ENCODE measurements at regions not wholly inside any gene's neighbourhood (a gene's known extent, or its start where the extent isn't known, plus 50 kb on each side); places are given as distances from the start of the nearest gene placed in this dataset.

DNA sequence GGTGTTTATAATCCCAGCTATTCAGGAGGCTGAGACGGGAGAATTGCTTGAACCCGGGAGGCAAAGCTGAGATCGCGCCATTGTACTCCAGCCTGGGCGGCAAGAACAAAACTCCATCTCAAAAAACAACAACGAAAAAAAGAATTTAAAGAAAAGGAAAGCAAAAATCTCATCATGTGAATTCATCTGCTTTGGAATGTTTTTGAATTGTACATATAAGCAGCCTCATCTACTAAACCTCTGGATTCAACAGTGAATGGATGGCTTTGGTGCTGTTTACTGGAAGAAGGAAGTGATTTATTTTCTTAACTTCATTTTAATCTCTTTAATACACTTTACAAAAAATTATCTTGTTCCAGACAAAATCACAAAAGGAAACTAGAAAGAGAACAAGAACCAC, 51.8 kb upstream of the PNRC1 start:
- no peak for DNase-seq (ENCODE audit: low read depth)

DNA sequence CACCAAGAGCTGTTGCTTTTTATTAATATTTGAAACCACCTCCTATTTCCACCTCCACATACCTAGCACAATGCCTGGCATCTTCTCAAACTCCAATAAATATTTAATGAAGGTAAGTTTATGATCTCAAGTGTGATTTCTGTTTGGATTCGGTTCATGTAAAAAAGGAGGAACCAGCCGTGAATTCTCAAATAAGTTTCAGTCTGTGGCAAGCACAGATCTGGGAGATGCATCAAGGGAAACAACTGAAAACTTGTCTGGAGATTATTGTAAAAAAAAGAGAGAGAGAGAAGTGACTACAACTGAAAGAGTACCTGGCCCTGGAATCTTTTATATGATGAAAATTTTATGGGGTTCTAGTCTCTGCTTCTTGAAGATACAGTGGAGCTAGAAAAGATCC, 52.8 kb upstream of the PNRC1 start:
- DNase-seq (ENCODE audit: low read depth): no peak

DNA sequence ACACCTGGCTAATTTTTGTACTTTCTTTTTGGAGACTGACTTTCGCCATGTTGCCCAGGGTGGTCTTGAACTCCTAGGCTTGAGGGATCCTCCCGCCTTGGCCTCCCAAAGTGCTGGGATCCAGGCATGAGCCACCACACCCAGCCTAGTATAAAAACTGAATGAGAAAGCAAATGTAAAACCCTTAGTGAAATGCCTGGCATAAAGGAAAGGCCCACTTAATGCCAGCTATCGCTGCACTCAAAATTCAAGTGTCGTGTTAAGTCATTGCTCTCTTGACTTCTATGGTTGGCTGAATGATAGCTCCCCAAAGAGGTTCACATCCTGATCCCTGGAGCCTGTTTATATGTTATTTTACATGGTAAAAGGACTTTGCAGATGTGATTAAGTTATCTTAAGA, 54.4 kb upstream of the PNRC1 start:
- no peak for DNase-seq (ENCODE audit: low read depth)

DNA sequence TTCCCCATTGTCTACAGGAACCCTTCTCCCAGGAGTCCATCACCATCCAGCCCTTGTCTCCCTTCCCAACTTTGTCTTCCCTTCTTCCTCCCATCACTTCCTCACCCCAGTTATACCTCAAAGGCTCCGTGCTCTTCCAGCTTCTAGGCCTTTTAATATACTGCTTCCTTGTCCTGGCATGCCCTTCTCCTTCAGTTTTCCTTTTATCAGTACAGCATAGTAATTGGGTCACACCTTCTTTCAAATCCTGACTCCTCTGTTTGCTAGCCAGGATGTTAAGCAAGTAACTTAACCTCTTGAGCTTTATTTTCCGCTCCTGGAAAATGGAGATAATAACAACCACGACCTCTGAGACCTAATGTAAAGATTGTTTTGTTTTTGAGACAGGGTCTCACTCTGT, 54.9 kb upstream of the PNRC1 start:
- DNase-seq (ENCODE audit: low read depth): no peak

DNA sequence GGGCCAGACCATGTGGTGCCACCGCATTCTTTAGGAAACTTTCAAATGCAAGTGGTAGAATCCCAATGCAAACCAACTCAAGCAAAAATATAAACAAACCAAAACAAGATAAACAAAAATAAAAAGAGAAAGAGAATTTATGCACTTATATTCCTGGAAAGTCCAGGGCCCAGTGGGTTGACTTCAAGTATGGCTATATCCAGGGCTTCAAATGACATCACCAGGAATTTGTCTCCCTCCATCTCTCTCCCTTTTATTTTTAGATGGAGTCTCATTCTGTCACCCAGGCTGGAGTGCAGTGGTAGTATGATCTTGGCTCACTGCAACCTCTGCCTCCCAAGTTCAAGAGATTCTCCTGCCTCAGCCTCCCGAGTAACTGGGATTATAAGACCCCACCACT, 56.1 kb upstream of the PNRC1 start:
- DNase-seq (ENCODE audit: low read depth): no peak

DNA sequence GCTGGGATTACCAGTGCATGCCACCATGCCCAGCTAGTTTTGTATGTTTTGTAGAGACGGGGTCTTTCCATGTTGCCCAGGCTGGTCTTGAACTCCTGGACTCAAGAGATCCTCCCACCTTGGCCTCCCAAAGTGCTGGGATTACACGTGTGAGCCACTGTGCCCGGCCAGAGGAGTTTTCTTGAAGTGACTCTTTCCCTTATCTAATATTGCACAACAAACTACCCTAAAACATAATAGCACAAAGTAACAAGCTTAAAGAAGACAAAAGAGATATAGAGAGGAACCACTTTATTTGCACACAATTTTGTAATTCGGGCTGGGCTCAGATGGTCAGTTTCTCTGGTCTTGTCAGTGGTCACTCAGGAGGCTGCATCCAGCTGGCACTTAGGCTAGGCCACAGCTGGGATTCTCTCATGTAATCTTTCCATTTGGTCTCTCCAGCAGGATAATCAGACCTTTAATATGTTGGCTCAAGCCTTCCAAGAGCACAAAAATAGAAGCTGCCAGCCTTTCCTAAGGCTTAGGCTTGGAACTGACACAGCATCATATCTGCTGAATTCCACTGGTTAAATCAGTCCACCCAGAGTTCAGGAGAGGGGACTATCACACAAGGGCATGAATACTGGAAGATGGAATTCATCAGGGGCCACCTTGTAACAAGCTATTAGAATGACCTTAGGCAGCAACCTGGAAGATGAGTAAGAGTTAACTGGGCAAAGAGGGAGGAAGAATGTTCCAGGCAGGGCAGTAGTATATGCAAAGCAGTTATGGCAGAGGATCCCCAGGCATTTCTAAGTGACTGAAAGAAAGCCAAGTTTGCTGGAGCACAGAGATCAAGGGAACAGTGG, 56.7 kb upstream of the PNRC1 start:
- DNase-seq (ENCODE audit: low read depth): no peak

DNA sequence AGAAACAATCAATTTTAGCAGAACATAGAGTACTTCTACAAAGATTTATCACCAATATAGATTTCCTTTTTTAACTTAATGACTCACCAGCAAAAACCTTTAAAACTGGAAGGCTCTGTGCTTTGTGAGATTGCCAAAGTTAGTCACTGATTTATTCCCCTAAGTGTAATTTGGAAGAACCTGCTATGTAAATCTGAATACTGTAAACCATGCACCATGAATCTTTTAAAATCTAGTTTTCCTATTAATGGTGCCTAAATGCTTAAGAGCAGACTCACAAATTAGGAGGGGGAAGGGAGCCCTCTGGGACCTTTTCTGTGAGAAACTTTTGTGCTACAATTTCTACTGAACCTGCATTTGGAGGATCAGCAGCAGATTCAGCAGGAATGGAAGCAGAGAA, 57.8 kb upstream of the PNRC1 start:
- DNase-seq (ENCODE audit: low read depth): peak; percentile 34

DNA sequence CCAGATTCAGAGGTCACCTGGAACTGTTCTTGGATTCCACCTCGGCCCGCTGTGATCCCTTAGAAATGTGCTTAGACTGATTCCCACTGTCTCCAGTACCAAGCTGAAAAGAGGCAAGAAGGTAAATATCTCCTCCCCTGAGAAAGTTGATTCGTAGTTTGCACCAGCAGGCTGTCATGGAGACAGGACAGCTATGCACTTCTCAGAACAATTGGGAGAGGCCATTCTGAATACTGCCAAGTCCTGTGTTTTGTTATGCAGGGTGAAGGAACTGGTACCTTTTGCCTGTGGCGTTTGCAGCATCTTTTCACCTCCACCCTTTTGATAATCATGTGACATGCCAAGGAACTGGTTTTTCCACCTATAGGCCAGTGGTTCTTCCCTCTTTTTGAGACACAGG, 58.2 kb upstream of the RNGTT start:
- DNase-seq (ENCODE audit: low read depth): no peak

DNA sequence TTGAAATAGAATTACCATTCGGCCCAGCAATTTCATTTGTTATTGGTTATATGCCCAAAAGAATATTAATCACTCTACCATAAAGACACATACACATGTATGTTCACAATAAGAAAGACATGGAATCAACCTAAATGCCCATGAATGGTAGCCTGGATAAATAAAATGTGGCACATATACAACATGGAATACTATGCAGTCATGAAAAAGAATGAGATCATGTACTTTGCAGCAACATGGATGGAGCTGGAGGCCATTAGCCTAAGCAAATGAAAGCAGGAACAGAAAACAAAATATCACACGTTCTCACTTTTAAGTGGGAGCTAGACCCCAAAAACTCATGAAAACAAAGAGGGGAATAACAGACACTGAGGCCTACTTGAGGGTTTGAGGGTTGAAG, 52.6 kb upstream of the RNGTT start:
- no peak for DNase-seq (ENCODE audit: low read depth)

DNA sequence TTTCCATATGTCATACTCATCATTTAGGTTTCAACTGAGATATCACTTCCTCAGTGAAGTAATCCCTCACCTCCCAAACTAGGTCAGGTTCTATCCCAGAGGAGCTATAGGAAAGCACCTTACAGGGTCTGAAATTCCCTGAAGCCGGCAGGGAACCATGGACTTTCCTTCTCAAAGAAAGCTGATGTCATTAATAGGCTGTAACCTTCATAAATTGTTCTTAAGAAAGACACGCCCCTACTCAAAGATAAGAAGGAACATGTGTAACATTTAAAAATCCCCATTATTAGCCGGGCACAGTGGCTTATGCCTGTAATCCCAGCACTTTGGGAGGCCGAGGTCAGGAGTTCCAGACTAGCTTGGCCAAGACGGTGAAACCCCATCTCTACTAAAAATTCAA, 50.0 kb upstream of the RNGTT start:
- DNase-seq (ENCODE audit: low read depth): no peak
